Natural killer cell (primary cell): ENCODE measurements at regions not wholly inside any gene's neighbourhood (a gene's known extent, or its start where the extent isn't known, plus 50 kb on each side); places are given as distances from the start of the nearest gene placed in this dataset.

ENCODE experiments used
- ATAC-seq, 3 donors: fragments of 150-1000 bp in 2 of 3; fragments of 200-7000 bp in 1 of 3; cut with Tn5 transposase; 1 replicate in 1 of 3; 2 replicates in 2 of 3; pipeline ENCODE4 v1.10.0; 2021; ENCODE audit warnings: mild to moderate bottlenecking in 2 of 3, moderate library complexity in 2 of 3
- DNase-seq, 2 donors: peaks; one replicate each; pipeline versions ENCODE4 v3.0.0 to v3.0.0-alpha.2; 2013 to 2021; ENCODE audit warnings: mixed read lengths in 1 of 2
- H3K27ac ChIP-seq: one replicate; pipeline ENCODE4 v1.5.1; 2013; ENCODE audit warnings: mild to moderate bottlenecking, low read length
- H3K27me3 ChIP-seq: one replicate; pipeline ENCODE4 v1.6.1; 2013; ENCODE audit warnings: low read length; ENCODE audit not compliant: control insufficient read depth, insufficient read depth
- H3K36me3 ChIP-seq: one replicate; pipeline ENCODE4 v1.6.1; 2013; ENCODE audit warnings: low read length; ENCODE audit not compliant: control insufficient read depth, insufficient read depth
- H3K4me1 ChIP-seq: one replicate; pipeline ENCODE4 v1.6.1; 2013; ENCODE audit warnings: low read length; ENCODE audit not compliant: control insufficient read depth, insufficient read depth
- H3K4me3 ChIP-seq: one replicate; pipeline ENCODE4 v1.5.1; 2013; ENCODE audit warnings: low read length
- H3K9me3 ChIP-seq: one replicate; pipeline ENCODE4 v1.6.1; 2013; ENCODE audit warnings: low read length; ENCODE audit not compliant: control insufficient read depth, insufficient read depth
- H3K27ac Mint-ChIP-seq, 2 donors: one replicate each; pipeline ENCODE4 v1.8.0; 2022; ENCODE audit warnings: mild to moderate bottlenecking in 2 of 2, mixed read lengths in 2 of 2, moderate library complexity in 1 of 2
- H3K27me3 Mint-ChIP-seq, 2 donors: one replicate each; pipeline ENCODE4 v1.8.0; 2022; ENCODE audit warnings: low read depth in 2 of 2, mixed read lengths in 2 of 2
- H3K36me3 Mint-ChIP-seq: one replicate; pipeline ENCODE4 v1.8.0; 2022; ENCODE audit warnings: mixed read lengths
- H3K4me1 Mint-ChIP-seq, 2 donors: one replicate each; pipeline ENCODE4 v1.8.0; 2022; ENCODE audit warnings: mixed read lengths in 2 of 2
- H3K4me3 Mint-ChIP-seq: one replicate; pipeline ENCODE4 v1.8.0; 2022; ENCODE audit warnings: mild to moderate bottlenecking, moderate library complexity, mixed read lengths
- H3K9me3 Mint-ChIP-seq, 2 donors: one replicate each; pipeline ENCODE4 v1.8.0; 2022; ENCODE audit warnings: mixed read lengths in 2 of 2
- CTCF ChIP-seq: fragments of 200-600 bp; IDR thresholded peaks from one replicate; pipeline ENCODE4 v1.8.0; 2022; ENCODE audit warnings: antibody characterized with exemption
- WGBS: methylation state at CpG from one replicate; pipeline ENCODE4 v1.1.7; 2013; ENCODE audit warnings: missing lambda C conversion rate; ENCODE audit not compliant: insufficient coverage; 5-methylcytosine and 5-hydroxymethylcytosine counted together
- intact Hi-C: fragments of 100-400 bp; cut with micrococcal nuclease; formaldehyde crosslinking; loops from one replicate; pipeline ENCODE4 v1.14.2; 2022

GRCh38 chr11:97756571-97757335 lies 1264.0 kb upstream of the CNTN5 start:
- peaks cover 9 to 31% of the 10 kb centered on the region in 2 donors for H3K9me3 Mint-ChIP-seq
- H3K4me3 ChIP-seq: no peak overlapping the region
- no peak overlapping the region for H3K27ac ChIP-seq
- no peak for TF ChIP-seq CTCF
- WGBS: 96% methylated on average over 3 of the region's 4 CpGs
- H3K4me1 ChIP-seq: no peaks in the 10 kb centered on the region
- peaks cover 11% of the 10 kb centered on the region for H3K9me3 ChIP-seq
- H3K27ac Mint-ChIP-seq: no peak overlapping the region
- no peaks in the 10 kb centered on the region for H3K27me3 ChIP-seq
- DNase-seq: no peak
- no peaks in the 10 kb centered on the region for H3K36me3 ChIP-seq
- intact Hi-C loops: no loop called here
- no peaks in the 10 kb centered on the region for H3K27me3 Mint-ChIP-seq
- H3K4me1 Mint-ChIP-seq: no peaks in the 10 kb centered on the region
- no peaks in the 10 kb centered on the region for H3K36me3 Mint-ChIP-seq
- no peak overlapping the region for H3K4me3 Mint-ChIP-seq
- ATAC-seq: no peak

GRCh38 chr11:97761175-97761574 lies 1259.6 kb upstream of the CNTN5 start:
- TF ChIP-seq CTCF: no peak
- Histone ChIP-seq H3K27ac (no peak overlapping the region), H3K4me1 (no peaks in the 10 kb centered on the region), H3K36me3 (no peaks in the 10 kb centered on the region), H3K4me3 (no peak overlapping the region), H3K9me3 (no peaks in the 10 kb centered on the region), H3K27me3 (no peaks in the 10 kb centered on the region)
- H3K4me1 Mint-ChIP-seq: no peaks in the 10 kb centered on the region
- intact Hi-C loops: no loop called here
- 50% methylated on average over 1 of the region's 2 CpGs for WGBS
- no peak for ATAC-seq
- no peaks in the 10 kb centered on the region for H3K27me3 Mint-ChIP-seq
- H3K27ac Mint-ChIP-seq: no peak overlapping the region
- H3K36me3 Mint-ChIP-seq: no peaks in the 10 kb centered on the region
- H3K4me3 Mint-ChIP-seq: no peak overlapping the region
- H3K9me3 Mint-ChIP-seq: peaks cover 7 to 26% of the 10 kb centered on the region in 2 donors
- no peak for DNase-seq

GRCh38 chr11:97764193-97764592 lies 1256.6 kb upstream of the CNTN5 start:
- no peaks in the 10 kb centered on the region for H3K9me3 ChIP-seq
- Mint-ChIP-seq H3K27me3 (no peaks in the 10 kb centered on the region), H3K27ac (no peak overlapping the region), H3K9me3 (peaks cover 3 to 19% of the 10 kb centered on the region in 2 donors), H3K36me3 (no peaks in the 10 kb centered on the region), H3K4me3 (no peak overlapping the region), H3K4me1 (no peaks in the 10 kb centered on the region)
- no peak for ATAC-seq
- no peaks in the 10 kb centered on the region for H3K36me3 ChIP-seq
- WGBS: no CpG with 5 or more reads among the region's 1 CpG
- intact Hi-C loops: no loop called here
- no peaks in the 10 kb centered on the region for H3K4me1 ChIP-seq
- DNase-seq: no peak
- no peaks in the 10 kb centered on the region for H3K27me3 ChIP-seq
- no peak overlapping the region for H3K27ac ChIP-seq
- H3K4me3 ChIP-seq: no peak overlapping the region
- TF ChIP-seq CTCF: no peak

GRCh38 chr11:97764605-97765004 lies 1256.1 kb upstream of the CNTN5 start:
- ATAC-seq: no peak
- no peaks in the 10 kb centered on the region for H3K36me3 Mint-ChIP-seq
- no peak for DNase-seq
- H3K4me3 Mint-ChIP-seq: no peak overlapping the region
- peaks cover 3 to 19% of the 10 kb centered on the region in 2 donors for H3K9me3 Mint-ChIP-seq
- Histone ChIP-seq H3K27ac (no peak overlapping the region), H3K36me3 (no peaks in the 10 kb centered on the region), H3K4me1 (no peaks in the 10 kb centered on the region), H3K9me3 (no peaks in the 10 kb centered on the region), H3K4me3 (no peak overlapping the region), H3K27me3 (no peaks in the 10 kb centered on the region)
- H3K4me1 Mint-ChIP-seq: no peaks in the 10 kb centered on the region
- H3K27ac Mint-ChIP-seq: no peak overlapping the region
- no peak for TF ChIP-seq CTCF
- 70% methylated on average over 2 of the region's 2 CpGs for WGBS
- no peaks in the 10 kb centered on the region for H3K27me3 Mint-ChIP-seq
- intact Hi-C loops: no loop called here
